ENCODE measurements at regions not wholly inside any gene's neighbourhood (a gene's known extent, or its start where the extent isn't known, plus 50 kb on each side); places are given as distances from the start of the nearest gene placed in this dataset.

GRCh38 chr3:101061312-101061711 lies 68.1 kb upstream of the ABI3BP start:
- no peak overlapping the region for H3K27ac ChIP-seq (ENCODE audit: low read depth in 2 of 2, low read length in 1 of 2)
- no peaks in the 10 kb centered on the region for H3K27me3 ChIP-seq (ENCODE audit: control insufficient read depth in 1 of 2, insufficient read depth in 2 of 2, low read length in 2 of 2)
- no peak overlapping the region for H3K4me3 ChIP-seq (ENCODE audit: low read depth in 1 of 2, low read length in 2 of 2)
- H3K36me3 ChIP-seq (ENCODE audit: control insufficient read depth in 2 of 2, insufficient read depth in 2 of 2, low read length in 1 of 2) = no peaks in the 10 kb centered on the region
- WGBS, 2 donors = 48 to 49% methylated on average over 1 of the region's 1 CpG
- no peaks in the 10 kb centered on the region for H3K4me1 ChIP-seq (ENCODE audit: control insufficient read depth in 2 of 2, insufficient read depth in 2 of 2, low read length in 1 of 2)
- peaks cover 0 to 2% of the 10 kb centered on the region in 2 donors for H3K9me3 ChIP-seq (ENCODE audit: control insufficient read depth in 2 of 2, insufficient read depth in 1 of 2, low read depth in 1 of 2, low read length in 1 of 2)

- Histone ChIP-seq H3K36me3 (ENCODE audit: control insufficient read depth in 2 of 2, insufficient read depth in 2 of 2, low read length in 1 of 2) (no peaks in the 10 kb centered on the region), H3K4me3 (ENCODE audit: low read depth in 1 of 2, low read length in 2 of 2) (no peak overlapping the region), H3K27ac (ENCODE audit: low read depth in 2 of 2, low read length in 1 of 2) (no peak overlapping the region), H3K9me3 (ENCODE audit: control insufficient read depth in 2 of 2, insufficient read depth in 1 of 2, low read depth in 1 of 2, low read length in 1 of 2) (no peaks in the 10 kb centered on the region), H3K27me3 (ENCODE audit: control insufficient read depth in 1 of 2, insufficient read depth in 2 of 2, low read length in 2 of 2) (no peaks in the 10 kb centered on the region), H3K4me1 (ENCODE audit: control insufficient read depth in 2 of 2, insufficient read depth in 2 of 2, low read length in 1 of 2) (no peaks in the 10 kb centered on the region)
- 92 to 94% methylated on average over 4 of the region's 4 CpGs for WGBS, 2 donors
Observed at GRCh38 chr3:101050866-101051265, 57.6 kb upstream of the ABI3BP start.

- Histone ChIP-seq H3K36me3 (ENCODE audit: control insufficient read depth in 2 of 2, insufficient read depth in 2 of 2, low read length in 1 of 2) (no peaks in the 10 kb centered on the region), H3K4me1 (ENCODE audit: control insufficient read depth in 2 of 2, insufficient read depth in 2 of 2, low read length in 1 of 2) (no peaks in the 10 kb centered on the region), H3K9me3 (ENCODE audit: control insufficient read depth in 2 of 2, insufficient read depth in 1 of 2, low read depth in 1 of 2, low read length in 1 of 2) (no peaks in the 10 kb centered on the region), H3K27ac (ENCODE audit: low read depth in 2 of 2, low read length in 1 of 2) (no peak overlapping the region), H3K4me3 (ENCODE audit: low read depth in 1 of 2, low read length in 2 of 2) (no peak overlapping the region), H3K27me3 (ENCODE audit: control insufficient read depth in 1 of 2, insufficient read depth in 2 of 2, low read length in 2 of 2) (no peaks in the 10 kb centered on the region)
- WGBS, 2 donors = 84 to 87% methylated on average over 5 of the region's 5 CpGs
Observed at GRCh38 chr3:101050046-101050445, 56.8 kb upstream of the ABI3BP start.

- Histone ChIP-seq H3K27me3 (ENCODE audit: control insufficient read depth in 1 of 2, insufficient read depth in 2 of 2, low read length in 2 of 2) (no peaks in the 10 kb centered on the region), H3K9me3 (ENCODE audit: control insufficient read depth in 2 of 2, insufficient read depth in 1 of 2, low read depth in 1 of 2, low read length in 1 of 2) (no peaks in the 10 kb centered on the region), H3K27ac (ENCODE audit: low read depth in 2 of 2, low read length in 1 of 2) (no peak overlapping the region), H3K36me3 (ENCODE audit: control insufficient read depth in 2 of 2, insufficient read depth in 2 of 2, low read length in 1 of 2) (no peaks in the 10 kb centered on the region), H3K4me3 (ENCODE audit: low read depth in 1 of 2, low read length in 2 of 2) (no peak overlapping the region), H3K4me1 (ENCODE audit: control insufficient read depth in 2 of 2, insufficient read depth in 2 of 2, low read length in 1 of 2) (no peaks in the 10 kb centered on the region)
Observed at GRCh38 chr3:101049532-101049931, 56.3 kb upstream of the ABI3BP start.

GRCh38 chr3:101043687-101044078 lies 50.5 kb upstream of the ABI3BP start:
- WGBS, 2 donors = 46 to 63% methylated on average over 2 of the region's 2 CpGs
- no peak overlapping the region for H3K27ac ChIP-seq (ENCODE audit: low read depth in 2 of 2, low read length in 1 of 2)
- no peak overlapping the region for H3K4me3 ChIP-seq (ENCODE audit: low read depth in 1 of 2, low read length in 2 of 2)
- H3K36me3 ChIP-seq (ENCODE audit: control insufficient read depth in 2 of 2, insufficient read depth in 2 of 2, low read length in 1 of 2) = no peaks in the 10 kb centered on the region
- H3K4me1 ChIP-seq (ENCODE audit: control insufficient read depth in 2 of 2, insufficient read depth in 2 of 2, low read length in 1 of 2) = no peaks in the 10 kb centered on the region
- H3K27me3 ChIP-seq (ENCODE audit: control insufficient read depth in 1 of 2, insufficient read depth in 2 of 2, low read length in 2 of 2) = no peaks in the 10 kb centered on the region
- H3K9me3 ChIP-seq (ENCODE audit: control insufficient read depth in 2 of 2, insufficient read depth in 1 of 2, low read depth in 1 of 2, low read length in 1 of 2) = no peaks in the 10 kb centered on the region

GRCh38 chr3:101042996-101043686 lies 49.9 kb upstream of the ABI3BP start:
- H3K27ac ChIP-seq (ENCODE audit: low read depth in 2 of 2, low read length in 1 of 2) = no peak overlapping the region
- no peaks in the 10 kb centered on the region for H3K27me3 ChIP-seq (ENCODE audit: control insufficient read depth in 1 of 2, insufficient read depth in 2 of 2, low read length in 2 of 2)
- no peaks in the 10 kb centered on the region for H3K4me1 ChIP-seq (ENCODE audit: control insufficient read depth in 2 of 2, insufficient read depth in 2 of 2, low read length in 1 of 2)
- H3K4me3 ChIP-seq (ENCODE audit: low read depth in 1 of 2, low read length in 2 of 2) = no peak overlapping the region
- H3K9me3 ChIP-seq (ENCODE audit: control insufficient read depth in 2 of 2, insufficient read depth in 1 of 2, low read depth in 1 of 2, low read length in 1 of 2) = no peaks in the 10 kb centered on the region
- no peaks in the 10 kb centered on the region for H3K36me3 ChIP-seq (ENCODE audit: control insufficient read depth in 2 of 2, insufficient read depth in 2 of 2, low read length in 1 of 2)

All from esophagus (tissue), 2 donors.